ENCODE measurements at regions not wholly inside any gene's neighbourhood (a gene's known extent, or its start where the extent isn't known, plus 50 kb on each side); places are given as distances from the start of the nearest gene placed in this dataset.

DNA sequence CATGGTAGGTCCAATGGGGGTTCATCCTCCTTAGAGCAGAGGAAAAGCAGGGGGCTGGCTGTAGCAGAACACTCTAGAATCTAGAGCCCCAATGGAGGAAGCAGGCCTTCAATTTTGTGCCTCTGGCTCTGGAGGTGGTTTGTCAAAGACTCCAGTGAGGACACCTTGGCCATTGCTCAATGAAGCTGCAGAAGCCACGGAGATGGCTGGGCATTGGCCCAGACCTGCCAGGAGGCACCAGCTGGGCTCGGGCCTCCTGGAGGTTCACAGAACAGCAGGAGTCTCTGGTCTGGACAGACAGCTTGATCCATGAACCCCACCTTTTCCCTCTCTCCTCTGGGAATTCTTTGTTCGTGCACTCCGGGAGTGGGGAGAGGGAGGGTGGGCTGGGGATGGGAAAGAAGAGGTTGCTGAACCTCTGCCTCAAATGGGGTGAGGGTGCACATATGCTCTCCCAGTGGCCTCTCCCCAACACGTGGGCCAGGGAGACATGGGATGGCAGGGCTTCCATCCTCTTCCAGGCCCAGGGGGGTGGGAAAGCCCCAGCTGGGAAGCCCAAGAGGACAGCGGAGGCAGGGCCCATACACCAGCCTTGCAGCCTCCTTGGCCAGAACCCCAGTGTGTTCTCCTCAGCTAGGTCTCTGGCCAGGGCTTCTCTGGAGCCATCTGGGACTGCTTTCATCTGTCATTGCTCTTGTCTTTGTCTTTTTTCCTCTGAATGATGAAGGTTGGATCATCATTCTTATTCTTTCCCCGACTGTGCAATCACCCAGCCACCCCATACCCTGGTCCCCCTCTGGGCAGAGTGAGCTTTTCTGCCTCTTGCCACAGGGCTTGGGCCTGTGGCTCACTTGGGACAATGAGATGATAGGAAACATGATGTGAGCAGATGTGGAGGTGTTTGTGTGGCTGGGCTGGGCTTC is 1019.4 kb downstream of the BRD1 start:
- no peak for DNase-seq

DNA sequence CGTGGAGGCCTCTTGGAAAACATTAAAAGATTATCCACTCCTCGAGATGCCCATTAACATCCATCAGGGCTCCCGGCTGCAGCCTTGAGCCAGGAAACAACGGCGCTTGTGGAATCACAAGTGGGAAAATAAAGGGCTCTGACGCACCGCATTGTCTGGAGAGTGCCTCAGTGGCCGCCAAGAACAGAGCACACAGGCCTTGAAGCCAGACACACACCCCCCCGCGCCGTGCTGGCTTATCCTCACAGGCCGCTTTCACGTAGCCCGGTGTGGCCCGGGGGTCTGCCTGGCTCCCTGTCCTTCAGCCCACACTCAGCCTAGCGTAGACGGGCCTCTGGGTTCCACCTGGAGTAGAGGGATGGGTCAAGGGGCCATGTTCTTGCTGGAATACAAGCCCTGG is 1020.5 kb downstream of the BRD1 start:
- DNase-seq, result no peak

DNA sequence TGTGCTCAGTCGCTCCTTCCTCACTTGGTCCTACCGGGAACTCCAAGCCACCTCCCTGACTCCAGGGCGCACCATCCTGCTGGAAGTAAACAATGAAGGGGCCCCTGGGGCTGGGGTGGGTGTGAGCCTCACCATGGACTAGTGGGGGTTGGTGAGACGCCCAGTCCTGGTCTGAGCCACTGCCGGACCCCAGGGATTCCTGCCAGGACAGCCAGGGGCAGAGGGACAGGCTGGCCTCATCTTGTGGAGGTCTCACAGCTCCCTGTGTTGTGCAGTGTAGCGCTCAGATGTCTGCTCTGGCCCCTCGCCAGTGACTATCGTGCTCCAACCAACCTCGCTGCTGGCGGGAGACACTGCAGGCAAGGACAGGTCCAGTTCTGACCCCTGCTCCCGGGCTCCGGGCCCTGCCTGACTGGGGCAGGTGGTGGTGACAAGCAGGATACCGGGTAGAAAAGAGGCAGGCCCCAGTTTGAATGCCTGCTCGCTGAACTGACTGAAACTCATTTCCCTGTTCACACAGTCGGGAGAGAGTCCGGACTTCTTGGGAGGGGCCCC is 1021.4 kb downstream of the BRD1 start:
- DNase-seq, result no peak

DNA sequence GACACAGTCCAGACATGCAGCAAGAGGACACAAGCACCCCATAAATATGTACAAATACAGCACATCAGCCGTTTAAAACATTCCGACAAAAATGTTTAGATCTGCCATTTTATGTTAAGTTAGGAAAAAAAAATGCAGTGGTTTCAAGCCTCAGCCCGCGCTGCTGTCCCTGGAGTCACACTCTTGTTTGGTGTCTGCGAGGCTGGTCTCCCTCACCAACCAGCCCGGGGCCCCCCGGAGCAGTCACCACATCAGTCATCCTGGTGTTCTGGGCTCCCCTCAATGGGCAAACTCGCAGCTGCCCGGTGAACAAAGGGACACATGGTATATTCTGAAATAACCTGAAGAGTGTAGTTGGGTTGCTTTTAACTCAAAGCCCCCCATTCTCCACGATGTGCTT is 1022.2 kb downstream of the BRD1 start:
- no peak for DNase-seq

DNA sequence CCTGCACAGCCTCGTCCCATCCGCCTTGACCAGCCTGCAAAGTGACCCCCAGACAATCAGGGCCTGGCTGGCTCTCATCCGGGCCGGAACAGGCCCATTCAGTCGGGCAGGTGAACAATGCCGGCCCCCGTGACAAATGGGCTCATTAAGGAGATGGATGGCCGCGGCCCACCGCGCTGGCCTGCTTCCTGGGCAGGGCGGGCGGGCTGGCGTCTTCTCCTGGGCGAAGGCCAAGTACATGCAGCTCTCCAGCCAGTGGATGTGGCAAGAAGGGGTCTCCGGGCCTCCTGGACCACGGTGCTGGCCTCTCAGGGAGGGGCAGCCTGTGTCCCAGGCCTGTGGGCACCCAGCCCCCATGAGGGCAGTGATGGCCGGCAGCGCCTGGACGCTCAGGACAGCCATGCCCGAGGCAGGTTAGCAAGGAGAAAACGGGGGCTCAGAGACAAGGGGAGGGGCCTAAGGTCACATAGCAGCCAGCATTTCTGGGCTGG is 1022.8 kb downstream of the BRD1 start:
- DNase-seq, result no peak

DNA sequence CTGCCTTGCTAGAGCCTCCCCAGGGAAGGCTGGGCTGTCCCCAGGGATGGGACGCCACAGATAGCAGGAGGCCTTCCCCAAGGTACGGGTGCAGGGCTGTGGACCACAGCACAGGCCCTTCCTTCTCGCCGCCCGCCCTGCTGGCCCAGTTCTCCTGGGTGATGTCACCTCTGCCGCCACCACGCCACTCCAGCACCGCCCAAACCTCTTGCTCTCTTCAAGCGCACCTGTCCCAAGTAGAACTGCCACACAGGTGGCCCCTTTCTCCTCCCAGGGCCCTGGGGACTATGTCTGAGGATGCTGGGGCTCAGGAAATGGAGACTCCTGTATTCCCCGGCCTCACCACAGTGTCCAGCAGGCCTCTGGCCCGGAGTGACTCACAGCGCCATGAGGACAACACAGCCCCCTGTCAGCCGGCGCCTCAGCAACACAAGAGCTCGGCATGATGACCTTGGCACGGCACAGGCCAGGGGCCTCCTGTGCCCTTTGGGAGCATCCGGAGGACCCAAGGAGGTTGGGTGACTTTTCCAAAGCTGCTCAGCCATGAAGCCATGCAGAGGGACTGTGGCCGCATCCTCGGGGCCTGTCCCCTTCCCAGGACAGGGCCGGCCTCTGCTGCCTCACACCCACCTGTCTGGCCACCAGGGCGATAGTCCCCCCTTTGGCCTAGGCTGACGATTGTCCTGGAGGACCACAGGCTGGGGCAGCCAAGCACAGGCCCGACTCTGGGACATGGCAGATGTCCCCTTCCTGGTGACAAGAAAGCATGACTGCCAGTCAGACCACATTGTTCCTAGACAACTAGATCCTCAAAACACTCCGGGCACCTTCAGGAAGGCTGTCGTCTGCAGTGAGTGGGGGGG is 1023.5 kb downstream of the BRD1 start:
- DNase-seq, result no peak

DNA sequence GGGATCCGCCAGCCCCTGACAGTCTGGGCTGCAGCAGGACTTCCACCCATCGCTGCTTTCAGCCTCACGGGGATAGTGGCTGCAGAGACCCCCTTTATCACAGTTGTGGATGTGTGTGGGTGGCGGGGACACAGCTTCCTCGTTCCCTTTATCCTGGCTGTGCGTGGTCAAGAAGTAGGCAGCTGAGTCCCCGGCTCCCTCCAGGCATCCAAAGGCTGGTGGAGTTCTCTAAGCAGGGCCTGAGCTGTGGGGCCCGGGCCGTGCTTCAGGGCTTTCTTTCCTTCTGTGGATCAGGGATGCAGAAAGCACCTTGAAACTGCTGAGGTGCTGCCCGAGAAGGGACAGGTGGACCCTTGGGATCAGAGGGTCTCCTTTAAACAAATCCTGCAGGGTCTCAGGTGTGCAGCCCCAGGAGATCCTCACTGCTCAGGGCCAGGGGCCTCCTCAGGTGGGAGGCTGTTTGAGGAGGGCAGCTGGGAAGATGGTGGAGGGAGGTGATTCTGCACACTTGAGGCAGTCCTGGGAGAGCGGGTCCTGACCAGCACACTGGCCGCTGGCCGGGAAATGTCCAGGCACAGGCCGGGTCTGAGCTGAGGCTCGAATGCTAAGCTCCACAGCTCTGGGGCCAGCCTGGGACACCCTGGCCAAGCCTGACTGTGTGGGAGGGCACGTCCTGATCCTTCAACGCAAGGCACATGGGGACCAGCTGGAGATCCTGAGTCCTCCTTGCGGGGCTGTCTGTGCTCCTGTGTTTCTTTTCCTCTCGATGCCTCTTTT is 1024.3 kb downstream of the BRD1 start:
- no peak for DNase-seq

DNA sequence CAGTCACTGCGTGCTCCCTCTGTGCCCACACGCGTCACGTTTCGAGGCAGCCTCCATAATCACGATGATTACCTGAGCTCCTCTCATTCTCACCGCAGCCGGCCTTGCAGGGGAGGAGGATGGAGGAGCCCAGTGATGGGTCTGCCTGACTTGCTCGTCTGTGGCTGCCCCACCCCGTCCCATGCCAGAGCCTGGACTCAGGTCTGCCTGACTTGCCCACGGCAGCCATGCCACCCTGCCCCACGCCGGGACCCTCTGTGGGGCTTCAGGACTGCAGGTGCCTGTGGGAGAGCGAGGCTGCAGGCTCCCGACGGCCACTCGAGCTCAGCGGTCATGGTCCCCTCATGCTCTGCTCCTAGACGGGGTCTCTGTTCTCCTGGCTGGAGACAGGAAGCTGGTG is 1025.1 kb downstream of the BRD1 start:
- no peak for DNase-seq

DNA sequence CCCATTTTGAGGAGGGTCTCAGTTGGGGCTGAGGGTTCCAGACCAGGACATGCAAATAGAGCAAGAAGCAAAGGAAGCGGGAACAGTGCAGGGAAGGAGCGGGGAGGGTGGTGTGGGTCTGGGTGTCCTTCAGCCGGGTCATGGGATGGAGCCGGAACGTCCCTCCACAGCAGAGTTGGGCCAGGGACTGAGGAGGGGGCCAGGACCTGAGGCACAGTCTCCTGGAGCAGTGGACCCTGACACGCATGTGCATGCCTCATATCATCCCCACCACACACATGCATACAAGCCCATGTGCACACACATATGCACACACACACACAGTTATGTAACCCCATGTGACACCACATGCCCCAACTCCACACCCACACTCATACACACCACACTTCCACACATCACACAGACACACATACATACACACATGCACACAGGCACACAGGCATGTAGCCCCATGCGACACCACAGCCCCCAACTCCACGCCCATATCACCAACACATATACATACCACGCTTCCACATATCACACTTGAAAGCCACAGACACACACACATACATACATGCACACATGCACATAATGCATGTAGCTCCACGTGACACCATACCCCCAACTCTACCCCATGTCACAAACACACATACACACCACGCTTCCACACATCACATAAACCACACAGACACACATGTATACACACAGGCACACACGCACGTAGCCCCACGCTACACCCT is 1026.6 kb downstream of the BRD1 start:
- no peak for DNase-seq

DNA sequence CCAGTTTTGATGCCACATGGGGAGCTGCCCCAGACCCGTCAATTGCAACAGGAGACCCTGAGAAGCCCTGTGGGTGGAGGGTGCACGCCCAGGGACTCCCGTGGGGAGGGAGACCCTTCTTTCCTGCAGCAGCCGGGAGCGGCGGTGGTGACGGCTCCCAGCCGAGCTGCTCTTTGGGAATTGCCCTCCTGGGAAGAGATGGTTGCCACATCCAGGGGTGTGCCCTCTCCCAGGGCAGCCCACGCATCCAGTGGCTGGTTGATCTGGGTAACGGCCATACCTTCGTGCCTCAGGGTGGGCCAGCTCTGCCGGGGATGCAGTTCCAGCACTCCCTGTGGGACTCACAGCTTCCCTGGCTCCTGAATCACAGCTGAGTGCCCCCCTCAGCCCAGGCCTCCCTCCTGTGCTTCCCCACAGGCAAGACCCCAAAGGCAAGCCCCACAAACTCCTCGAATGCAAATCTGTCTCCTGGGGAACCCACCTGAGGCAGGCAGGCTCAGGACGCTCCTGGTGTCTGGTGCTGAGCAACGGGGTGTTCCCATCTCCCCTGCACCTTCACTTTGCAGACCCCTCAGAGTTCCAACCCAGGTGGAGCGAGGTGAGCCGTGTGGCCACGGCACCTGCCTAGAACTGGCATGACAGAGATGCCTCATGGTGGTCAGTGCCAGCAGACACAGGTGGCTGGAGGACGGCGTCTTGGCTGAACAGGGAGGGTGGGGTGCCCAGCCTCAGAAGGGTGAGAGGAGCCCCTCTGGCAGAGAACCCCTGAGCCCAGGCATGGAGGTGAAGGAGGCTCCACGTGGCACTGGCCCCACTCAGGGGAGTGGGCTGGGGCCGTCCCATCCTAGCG is 1027.4 kb downstream of the BRD1 start:
- DNase-seq, result no peak

DNA sequence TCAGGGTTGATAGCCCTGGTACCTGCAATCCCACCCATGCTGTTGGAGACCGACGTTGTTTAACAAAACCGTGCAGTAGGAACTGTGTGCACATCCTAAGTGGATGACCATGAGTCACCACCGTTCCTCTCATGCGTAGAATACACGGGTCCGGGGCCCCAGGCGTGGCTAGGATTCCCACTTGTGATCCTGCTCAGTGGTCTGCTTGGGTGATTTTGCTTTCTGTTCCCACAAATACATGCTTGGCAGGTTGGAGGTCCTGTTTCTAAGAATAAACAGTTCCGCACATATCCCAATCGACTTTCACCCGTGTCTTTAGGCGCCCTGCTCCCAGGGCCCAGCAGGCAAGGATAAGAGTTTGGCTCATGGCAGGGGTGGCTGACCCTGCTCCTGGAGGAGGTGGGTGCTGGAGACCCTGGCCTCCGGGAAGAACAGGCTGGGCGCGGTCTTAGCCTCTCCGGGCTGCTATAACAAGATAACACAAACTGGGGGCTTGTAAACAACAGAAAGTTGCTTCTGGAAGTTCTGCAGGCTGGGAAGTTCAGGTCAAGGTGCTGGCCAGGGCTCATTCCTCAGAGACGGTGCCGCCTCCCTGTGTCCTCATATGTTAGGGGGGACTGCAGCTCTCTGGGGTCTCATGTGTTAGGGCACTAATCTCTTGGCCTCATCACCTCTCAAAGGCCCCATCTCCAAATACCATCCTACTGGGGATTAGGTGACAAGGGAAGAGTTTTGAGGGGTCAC is 1028.3 kb downstream of the BRD1 start:
- no peak for DNase-seq

DNA sequence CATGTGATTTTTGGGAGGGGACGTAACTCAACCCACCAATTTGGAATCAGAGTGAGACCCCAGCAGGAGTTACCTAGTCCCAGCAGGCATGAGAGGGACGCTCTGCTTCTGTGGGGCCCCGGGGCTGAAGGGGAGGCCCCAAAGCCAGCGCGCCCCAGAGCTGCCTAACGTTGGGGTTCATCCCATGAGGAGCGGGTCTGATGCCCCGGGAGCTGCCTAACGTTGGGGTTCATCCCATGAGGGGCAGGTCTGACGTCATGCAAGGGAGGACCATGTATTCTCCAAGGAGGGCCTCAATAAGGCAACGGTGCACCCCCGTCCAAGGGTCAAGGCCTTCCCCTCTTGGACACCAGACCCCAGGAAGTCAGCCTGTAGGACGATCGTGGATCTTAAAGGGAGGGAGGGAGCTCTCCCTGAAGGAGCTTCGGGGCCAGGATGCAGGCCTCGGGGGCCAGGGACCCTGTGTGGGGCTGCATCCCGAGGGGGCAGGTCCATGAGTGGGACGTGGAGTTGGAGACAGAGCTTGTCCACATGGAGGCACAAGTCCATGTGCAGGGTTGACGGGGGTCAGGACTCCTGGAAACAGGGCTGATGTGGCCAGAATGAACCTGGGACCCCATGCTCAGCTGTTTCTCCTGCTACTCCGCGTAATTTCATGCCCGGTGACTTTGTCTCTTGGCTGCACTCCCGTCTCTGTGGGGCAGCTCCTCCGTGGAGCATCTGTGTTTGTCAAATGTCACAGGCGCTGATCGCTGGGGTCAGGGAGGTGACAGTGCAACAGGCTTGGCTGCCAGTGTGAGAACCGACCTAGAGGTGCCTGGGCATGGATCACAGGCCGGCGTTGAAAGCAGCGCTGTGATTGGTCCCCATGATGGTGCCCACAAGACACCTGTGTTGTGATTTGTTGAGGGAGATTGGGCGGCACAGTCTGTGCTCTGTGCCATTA is 1029.1 kb downstream of the BRD1 start:
- no peak for DNase-seq

DNA sequence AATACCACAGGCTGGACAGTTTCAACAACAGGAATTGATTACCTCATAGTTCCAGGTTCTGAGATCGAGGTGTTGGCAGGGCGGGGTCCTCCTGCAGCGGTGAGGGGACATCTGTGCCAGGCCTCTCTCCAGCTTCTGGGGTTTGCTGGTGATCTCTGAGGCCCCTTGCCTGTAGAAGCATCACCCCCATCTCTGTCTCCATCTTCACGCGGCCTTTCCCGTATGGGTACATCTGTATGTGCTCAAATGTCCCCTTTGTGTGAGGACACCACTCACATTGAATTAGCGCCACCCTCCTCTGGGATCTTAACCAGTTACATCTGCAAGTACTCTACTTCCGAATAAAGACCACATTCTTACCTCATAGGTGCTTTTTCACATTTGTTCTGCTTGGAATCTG is 1029.9 kb downstream of the BRD1 start:
- DNase-seq, result no peak

DNA sequence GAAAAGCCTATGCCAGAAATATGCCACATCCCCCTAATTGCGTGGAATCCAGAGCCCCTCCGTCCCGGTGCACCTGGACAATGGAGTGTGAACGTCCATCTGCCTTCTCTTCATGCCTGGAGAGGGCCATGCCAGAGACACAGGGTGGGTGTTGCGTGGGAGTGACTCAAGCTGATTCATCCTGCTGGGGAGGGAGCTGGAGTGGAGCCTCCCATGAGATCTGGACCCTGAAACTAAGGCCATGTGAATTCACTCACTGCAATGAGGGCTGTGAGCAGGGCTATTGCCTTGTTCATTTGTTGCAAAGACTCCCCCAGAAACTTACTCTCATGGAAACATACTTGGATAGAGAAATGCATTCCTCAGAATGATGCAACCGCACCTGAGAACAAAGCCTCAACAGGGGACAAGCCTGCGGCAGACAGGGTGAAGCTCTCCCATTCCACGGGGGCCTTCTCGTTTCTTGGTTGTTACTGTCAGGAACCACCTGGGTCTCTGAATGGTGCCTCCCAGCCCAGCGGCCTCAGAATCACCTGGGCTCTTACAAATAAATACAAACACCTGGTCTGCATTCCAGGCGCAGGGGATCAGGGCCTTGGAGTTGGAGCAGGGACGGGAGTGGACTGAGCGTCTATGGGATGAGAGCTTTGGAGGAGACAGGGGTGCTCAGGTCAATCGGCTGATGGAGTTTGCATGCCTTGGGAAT is 1031.2 kb downstream of the BRD1 start:
- no peak for DNase-seq

DNA sequence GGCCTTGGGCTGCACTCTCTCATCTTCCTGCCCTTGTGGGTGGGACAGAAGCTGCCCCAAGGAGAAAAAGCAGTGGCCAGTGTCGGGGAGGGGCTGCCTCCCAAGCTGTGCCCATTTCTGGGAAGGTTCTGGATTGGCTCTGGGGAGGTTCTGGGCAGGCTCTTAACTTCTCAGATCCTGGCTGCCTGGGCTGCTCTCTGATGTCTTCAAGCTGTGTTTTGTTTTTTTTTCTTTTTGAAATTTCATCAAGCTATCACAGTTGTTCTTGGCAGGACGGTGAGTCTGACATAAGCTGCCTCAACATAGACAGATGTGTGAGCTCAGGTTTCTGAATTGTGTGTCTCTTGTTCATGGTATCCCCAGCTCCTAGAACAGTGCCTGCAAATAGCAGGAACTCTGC is 1032.0 kb downstream of the BRD1 start:
- DNase-seq, result no peak

DNA sequence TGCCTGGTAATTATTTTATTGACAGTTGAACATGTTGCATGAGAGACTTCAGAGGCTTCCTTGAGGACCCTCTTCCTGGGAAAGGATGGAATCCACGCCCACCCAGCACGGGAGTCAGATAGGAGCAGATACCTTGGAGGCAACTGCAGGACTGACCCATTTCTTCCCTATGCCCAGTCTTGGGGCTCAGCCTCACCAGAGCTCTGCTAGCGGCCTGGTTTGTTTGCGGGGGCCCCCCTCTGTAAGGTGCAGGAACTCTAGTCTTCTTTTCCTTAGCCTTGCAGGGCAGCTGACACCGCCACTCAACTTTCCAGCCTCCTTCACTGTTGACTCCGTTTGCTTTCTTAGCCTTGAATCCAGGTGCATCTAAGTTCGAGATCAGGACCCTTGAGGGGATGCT is 1032.8 kb downstream of the BRD1 start:
- DNase-seq, result no peak

DNA sequence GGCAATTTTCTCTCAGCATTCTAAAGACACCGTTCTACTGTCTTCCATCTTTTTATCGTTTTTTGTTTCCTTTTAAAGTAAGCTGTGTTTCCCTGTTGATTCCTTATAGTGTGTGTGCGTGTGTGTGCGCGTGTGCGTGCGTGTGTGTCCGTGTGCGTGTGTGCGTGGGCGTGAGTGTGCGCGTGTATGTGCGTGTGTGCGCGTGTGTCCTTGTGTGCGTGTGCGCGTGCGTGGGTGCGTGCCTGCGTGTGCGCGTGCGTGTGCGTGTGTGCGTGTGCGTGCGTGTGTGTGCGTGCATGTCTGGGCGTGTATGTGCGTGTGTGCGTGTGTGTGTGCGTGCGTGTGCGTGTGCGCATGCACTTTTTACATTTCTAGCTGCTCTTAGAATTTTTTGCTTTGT is 1033.7 kb downstream of the BRD1 start:
- no peak for DNase-seq

DNA sequence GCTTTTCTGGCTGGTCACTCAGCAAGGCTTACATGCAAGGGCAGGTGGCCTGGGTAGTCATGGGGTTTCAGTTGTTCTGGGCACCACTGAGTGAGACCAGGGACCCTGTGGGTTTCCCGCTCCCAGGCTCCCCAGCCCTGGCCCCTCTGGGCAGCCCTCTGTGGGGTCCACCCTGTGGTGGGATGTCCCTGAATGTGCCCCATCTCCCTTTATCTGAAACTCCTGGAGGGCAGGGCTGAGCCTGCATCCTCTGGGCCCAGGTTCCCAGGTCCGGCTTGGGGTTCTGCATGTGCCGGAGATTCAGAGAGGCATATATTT is 1041.0 kb downstream of the BRD1 start:
- DNase-seq, result no peak
